ENCODE measurements at regions not wholly inside any gene's neighbourhood (a gene's known extent, or its start where the extent isn't known, plus 50 kb on each side); places are given as distances from the start of the nearest gene placed in this dataset.
A peak's percentile ranks its signal among the peaks of the same experiment; 100 is the strongest.
"Not testable (repeated sequence)": the region's sequence is repeated elsewhere in the genome, so short reads cannot be mapped to it uniquely, and the experiment has no call there.

DNA sequence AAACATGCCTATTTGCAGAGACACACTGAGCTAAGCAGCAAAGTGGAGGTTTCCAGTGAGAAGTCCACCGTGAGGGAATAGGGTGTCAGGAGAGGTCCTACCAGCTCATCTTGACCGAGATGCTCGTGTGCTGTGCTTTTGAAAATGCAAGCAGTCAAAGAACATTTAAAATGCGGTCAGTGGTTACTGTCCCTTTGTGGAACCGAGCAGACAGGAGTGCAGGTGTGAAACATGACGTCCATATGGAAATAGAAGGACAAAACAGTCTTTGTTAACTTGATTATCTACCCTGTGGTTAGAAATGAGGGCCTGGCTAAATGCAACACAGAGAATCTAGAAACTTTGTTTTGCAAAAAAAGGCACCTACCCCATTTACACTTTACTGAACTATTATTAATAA is 473.3 kb downstream of the SPATA31A6 start:
- in situ Hi-C loops (cut with MboI; ENCODE audit: low pct_unique_long_range_greater_than_20kb, low sequenced_read_pairs); DNase-seq: not testable (repeated sequence)

GRCh38 chr9:42657496-42657895 is 474.0 kb downstream of the SPATA31A6 start:
- in situ Hi-C loops (cut with MboI; ENCODE audit: low pct_unique_long_range_greater_than_20kb, low sequenced_read_pairs); DNase-seq: not testable (repeated sequence)

- DNase-seq; in situ Hi-C loops (cut with MboI; ENCODE audit: low pct_unique_long_range_greater_than_20kb, low sequenced_read_pairs): not testable (repeated sequence)
Observed at GRCh38 chr9:42697146-42697545, 513.7 kb downstream of the SPATA31A6 start.

GRCh38 chr9:42702890-42703289 is 519.4 kb downstream of the SPATA31A6 start:
- in situ Hi-C loops (cut with MboI; ENCODE audit: low pct_unique_long_range_greater_than_20kb, low sequenced_read_pairs); DNase-seq: not testable (repeated sequence)

DNA sequence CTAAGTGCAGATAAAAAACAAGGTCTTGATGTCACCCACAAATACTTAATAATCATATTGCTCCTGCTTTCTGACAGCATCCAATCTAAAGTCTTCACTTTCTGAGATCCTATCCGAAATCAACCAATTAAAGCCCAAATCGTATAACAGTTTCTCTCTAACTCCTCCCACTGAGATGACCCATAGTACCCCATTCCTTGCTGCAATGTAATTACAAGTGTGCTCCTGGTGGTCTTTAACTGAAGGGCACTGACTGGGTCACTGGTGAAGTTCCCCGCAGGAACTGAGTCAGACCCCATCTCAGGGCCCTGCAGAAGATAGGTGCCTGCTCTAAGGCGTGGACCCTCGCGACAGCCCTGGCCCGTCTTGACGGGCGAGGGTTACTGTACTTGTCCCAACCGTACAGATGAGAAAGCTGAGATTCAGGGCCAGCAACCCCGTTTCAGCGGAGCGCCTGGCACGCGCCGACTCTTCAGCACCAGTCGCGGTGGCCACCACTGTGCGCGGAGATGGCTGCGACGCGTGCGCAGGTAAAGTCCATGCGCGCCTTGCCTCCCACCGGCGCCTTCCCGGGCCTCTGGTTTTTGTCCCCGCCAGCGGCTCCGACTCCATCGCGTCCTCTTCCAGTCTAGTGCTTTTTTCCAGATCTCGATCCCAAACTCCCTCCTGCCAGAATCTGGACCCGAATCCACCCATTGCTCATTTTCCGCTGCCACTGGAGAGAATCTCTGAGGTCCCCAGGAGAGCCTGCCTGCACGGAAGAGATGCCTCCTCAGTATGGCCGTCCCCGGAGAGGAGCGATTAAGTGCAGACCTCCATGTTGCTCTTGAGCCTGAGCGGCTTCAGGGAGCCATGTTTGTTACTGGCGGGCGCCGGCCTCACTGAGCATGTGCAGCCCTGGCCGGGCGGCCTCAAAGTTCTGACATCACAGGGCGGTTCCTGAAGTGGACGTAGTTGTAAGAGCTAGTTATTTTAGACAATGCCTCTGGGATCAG is 541.7 kb downstream of the SPATA31A6 start:
- in situ Hi-C loops (cut with MboI; ENCODE audit: low pct_unique_long_range_greater_than_20kb, low sequenced_read_pairs); DNase-seq: not testable (repeated sequence)

- in situ Hi-C loops (cut with MboI; ENCODE audit: low pct_unique_long_range_greater_than_20kb, low sequenced_read_pairs), result not testable (repeated sequence)
- DNase-seq, result peak; percentile 82
Observed at GRCh38 chr9:42743030-42743814, 559.8 kb downstream of the SPATA31A6 start.

DNA sequence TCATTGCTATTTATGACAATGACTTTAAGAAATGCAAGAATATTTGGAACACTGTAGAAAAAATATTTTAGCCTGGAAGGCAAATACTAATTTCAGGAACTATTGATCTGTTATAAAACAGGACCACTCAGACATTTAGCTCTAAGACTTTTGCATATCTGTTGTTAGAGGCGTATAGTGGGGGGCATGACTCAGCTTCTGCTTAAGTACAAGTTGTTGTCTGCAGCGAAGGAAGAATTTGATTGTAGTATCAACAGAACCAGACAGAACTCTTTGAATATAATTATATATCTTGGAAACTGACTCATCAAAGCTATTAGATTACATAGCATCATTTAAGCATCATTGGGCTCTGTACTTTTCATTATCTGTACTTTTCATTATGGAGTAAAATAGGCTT is 573.8 kb downstream of the SPATA31A6 start:
- DNase-seq; in situ Hi-C loops (cut with MboI; ENCODE audit: low pct_unique_long_range_greater_than_20kb, low sequenced_read_pairs): not testable (repeated sequence)

- in situ Hi-C loops (cut with MboI; ENCODE audit: low pct_unique_long_range_greater_than_20kb, low sequenced_read_pairs), result not testable (repeated sequence)
- DNase-seq, result peak; percentile 3
Observed at GRCh38 chr9:42759320-42759719, 575.9 kb downstream of the SPATA31A6 start.

DNA sequence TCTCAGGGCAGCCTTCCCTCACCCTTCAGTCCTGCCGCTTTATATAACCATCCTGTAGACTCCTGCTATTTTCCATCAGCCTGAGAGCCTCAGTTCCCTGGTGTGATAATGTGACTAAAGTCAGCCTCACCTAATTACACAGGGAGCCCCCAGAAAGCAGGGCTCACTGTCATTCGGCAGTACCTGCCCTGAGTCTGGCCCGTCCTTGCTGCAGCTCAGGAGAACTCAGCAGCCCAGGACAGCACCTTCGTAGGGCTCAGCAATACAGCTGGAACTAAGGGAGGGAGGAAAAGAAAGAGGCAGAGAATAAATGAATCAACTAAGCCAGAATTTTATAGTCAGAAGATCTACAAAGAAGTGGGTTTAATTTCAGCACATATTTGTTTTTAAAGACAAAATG is 598.7 kb downstream of the SPATA31A6 start:
- in situ Hi-C loops (cut with MboI; ENCODE audit: low pct_unique_long_range_greater_than_20kb, low sequenced_read_pairs); DNase-seq: not testable (repeated sequence)

DNA sequence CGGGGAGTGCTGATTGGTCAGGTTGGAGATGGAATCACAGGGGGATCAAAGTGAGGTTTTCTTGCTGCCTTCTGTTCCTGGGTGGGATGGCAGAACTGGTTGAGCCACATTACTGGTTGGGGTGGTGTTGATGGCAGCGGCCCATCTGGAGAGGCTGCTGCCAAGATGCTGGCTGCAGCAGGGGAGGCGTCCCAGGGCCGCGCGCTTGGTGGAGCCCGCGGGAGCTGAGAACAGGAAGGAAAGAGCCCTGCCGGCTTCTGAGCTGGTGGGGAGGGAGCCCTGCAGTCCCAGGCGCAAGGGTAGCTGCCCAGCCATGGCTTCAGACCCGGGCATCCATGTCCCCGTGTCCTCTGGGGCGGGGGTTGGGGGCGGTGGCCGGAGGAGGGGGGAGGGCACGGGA is 609.3 kb downstream of the SPATA31A6 start:
- DNase-seq; in situ Hi-C loops (cut with MboI; ENCODE audit: low pct_unique_long_range_greater_than_20kb, low sequenced_read_pairs): not testable (repeated sequence)

DNA sequence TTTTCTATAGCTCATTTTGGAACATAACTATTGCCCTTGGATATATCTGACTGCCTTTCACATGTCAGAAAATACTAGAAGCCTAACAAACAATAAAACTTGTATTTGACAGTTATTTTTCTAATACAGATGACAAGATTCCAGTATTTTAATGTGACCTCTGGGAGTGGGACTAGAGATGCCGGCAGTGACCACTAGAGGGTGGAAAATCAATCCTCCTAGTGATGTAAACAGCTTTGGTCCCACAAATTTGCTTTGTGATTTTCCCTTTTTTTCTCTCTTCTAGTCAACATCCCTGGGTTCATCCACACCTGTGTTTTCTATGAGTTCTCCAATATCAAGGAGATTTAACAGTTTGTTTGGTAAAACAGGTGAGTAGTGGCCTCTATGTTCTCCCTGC is 615.1 kb downstream of the SPATA31A6 start:
- in situ Hi-C loops (cut with MboI; ENCODE audit: low pct_unique_long_range_greater_than_20kb, low sequenced_read_pairs), result not testable (repeated sequence)

DNA sequence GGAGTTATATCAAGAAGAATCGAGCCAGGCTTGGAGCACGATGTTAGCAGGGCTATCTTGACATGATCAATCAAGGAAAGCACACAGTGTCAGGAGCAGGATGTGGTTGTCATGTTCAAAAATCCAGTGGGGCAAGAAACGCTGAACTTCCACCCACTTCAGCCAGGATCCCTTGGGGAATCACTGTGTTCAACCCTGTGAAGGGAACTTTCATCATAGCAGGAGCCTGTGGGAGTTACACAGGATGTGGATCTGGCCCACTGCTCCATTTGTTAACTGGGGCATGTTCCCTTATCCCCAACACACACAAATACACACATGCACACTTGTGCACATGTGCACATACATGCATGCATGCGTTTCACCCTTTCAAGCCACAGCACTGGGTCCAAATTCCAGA is 619.3 kb downstream of the SPATA31A6 start:
- DNase-seq; in situ Hi-C loops (cut with MboI; ENCODE audit: low pct_unique_long_range_greater_than_20kb, low sequenced_read_pairs): not testable (repeated sequence)

More for the DNA sequence above, 615.1 kb downstream of the SPATA31A6 start:
- DNase-seq, result not testable (repeated sequence)

GRCh38 chr9:42806674-42807073 is 623.2 kb downstream of the SPATA31A6 start:
- DNase-seq; in situ Hi-C loops (cut with MboI; ENCODE audit: low pct_unique_long_range_greater_than_20kb, low sequenced_read_pairs): not testable (repeated sequence)

GRCh38 chr9:42821468-42821867 is 638.0 kb downstream of the SPATA31A6 start:
- in situ Hi-C loops (cut with MboI; ENCODE audit: low pct_unique_long_range_greater_than_20kb, low sequenced_read_pairs); DNase-seq: not testable (repeated sequence)

- in situ Hi-C loops (cut with MboI; ENCODE audit: low pct_unique_long_range_greater_than_20kb, low sequenced_read_pairs); DNase-seq: not testable (repeated sequence)
Observed at GRCh38 chr9:42848156-42848555, 664.7 kb downstream of the SPATA31A6 start.

DNA sequence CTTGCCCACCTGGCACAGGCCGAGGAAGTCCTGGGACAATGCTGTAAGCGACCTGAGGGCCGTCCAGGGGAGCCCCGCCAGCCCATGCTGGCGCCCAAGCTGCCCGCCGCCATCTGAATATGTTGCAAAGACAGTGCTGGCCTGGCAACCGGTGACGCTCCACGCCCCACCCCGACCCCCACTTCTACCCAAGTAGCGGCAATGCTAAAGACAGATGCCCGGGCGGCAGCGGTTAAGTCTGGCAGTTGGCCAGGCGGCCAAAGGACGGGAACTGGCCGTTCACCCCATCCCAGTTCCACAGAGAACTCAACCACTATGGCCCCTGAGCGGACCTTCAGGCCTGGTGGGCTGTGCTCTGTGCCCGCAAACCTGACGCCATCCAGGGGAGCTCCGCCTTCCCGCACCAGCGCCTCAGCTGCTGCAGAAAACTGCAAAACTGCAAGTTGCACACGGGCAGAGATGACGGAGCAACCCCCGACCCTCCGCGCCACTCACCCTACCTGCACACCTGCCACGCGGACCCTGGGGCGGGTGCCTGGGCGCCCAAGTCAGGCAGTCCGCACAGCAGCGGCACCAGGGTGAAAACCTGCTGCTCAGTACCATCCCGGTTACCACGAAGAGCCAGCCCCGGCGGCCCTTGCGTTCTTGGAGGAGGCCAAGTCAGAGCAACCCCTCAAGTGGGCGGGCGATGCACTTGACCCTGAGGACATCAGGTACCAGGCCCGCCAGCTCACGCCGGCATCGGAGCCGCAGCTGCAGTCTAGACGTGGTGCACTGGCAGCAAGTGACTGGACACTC is 667.6 kb downstream of the SPATA31A6 start:
- in situ Hi-C loops (cut with MboI; ENCODE audit: low pct_unique_long_range_greater_than_20kb, low sequenced_read_pairs), result not testable (repeated sequence)

DNA sequence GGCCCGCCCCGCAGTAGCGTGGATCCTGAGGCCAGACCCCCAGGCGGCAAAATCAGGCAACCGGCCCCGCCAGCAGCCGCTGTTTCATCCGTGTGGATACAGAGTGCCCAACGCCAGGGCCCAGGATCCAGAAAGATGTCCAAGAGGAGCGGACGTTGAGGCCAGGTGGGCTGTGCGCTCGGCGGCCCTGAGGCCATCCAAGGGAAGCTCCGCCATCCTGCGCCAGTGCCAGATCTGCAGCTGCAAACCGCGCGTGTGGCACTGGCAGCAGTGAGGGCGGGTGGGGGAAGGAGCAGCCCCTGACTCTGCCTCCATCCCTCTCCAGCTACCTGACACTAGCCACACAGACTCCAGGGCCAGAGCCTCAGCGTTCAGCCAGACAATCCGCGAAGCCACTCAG is 668.2 kb downstream of the SPATA31A6 start:
- in situ Hi-C loops (cut with MboI; ENCODE audit: low pct_unique_long_range_greater_than_20kb, low sequenced_read_pairs); DNase-seq: not testable (repeated sequence)

More for the DNA sequence above, 667.6 kb downstream of the SPATA31A6 start:
- DNase-seq, result not testable (repeated sequence)

- peak; percentile 73 for DNase-seq
- in situ Hi-C loops (cut with MboI; ENCODE audit: low pct_unique_long_range_greater_than_20kb, low sequenced_read_pairs), result not testable (repeated sequence)
Observed at GRCh38 chr9:42852133-42852930, 668.9 kb downstream of the SPATA31A6 start.
